ENCODE measurements at regions not wholly inside any gene's neighbourhood (a gene's known extent, or its start where the extent isn't known, plus 50 kb on each side); places are given as distances from the start of the nearest gene placed in this dataset.

DNA sequence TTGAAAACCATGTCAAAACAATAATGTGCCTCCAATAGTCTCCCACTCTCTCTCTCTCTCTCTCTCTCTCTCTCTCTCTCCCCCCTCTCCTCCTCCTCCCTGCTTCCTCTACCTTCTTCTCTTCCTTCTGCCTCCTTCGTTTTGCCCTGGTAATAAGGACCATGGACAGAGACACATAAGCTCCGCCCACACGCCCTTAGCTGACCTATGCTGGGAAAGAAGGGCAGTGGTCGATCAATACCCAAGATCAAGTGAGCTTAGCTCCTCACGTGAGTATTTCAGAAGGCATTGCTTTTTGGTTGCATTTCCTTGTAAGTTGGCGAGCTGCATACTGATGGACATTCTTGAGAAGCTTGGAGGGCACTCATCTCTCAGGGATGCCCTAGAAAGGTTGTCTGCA is 194.8 kb downstream of the MIAT start (continued):
- TF ChIP-seq, protein P1, sequence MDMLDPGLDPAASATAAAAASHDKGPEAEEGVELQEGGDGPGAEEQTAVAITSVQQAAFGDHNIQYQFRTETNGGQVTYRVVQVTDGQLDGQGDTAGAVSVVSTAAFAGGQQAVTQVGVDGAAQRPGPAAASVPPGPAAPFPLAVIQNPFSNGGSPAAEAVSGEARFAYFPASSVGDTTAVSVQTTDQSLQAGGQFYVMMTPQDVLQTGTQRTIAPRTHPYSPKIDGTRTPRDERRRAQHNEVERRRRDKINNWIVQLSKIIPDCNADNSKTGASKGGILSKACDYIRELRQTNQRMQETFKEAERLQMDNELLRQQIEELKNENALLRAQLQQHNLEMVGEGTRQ (IDR thresholded peaks at IDR 0.05; ENCODE audit: low read length), result no peak
- TF ChIP-seq SP4 (IDR thresholded peaks at IDR 0.05; ENCODE audit: low read length), result peak; percentile 80; the same call in 1 of the 2 replicates

All from H1 (cell line).